H9 (cell line): ENCODE measurements at regions not wholly inside any gene's neighbourhood (a gene's known extent, or its start where the extent isn't known, plus 50 kb on each side); places are given as distances from the start of the nearest gene placed in this dataset.

Experiments used
- DNase-seq: peaks from one replicate; pipeline ENCODE4 v3.0.0-alpha.2; 2017
- H2AFZ ChIP-seq: one replicate; pipeline ENCODE4 v1.6.1; 2013; ENCODE audit warnings: mild to moderate bottlenecking, low read length, control low read depth, moderate library complexity
- H2AK5ac ChIP-seq: 2 replicates; pipeline ENCODE4 v1.6.1; 2013; ENCODE audit warnings: low read length, control low read depth, mixed read lengths; ENCODE audit not compliant: insufficient read length
- H2BK120ac ChIP-seq: one replicate; pipeline ENCODE4 v1.6.1; 2013; ENCODE audit warnings: low read depth, mild to moderate bottlenecking, low read length, control low read depth, inconsistent platforms; ENCODE audit not compliant: poor library complexity, severe bottlenecking
- H2BK12ac ChIP-seq: 2 replicates; pipeline ENCODE4 v1.6.1; 2013; ENCODE audit warnings: low read length, control low read depth, mixed read lengths, low read depth; ENCODE audit not compliant: insufficient read length
- H2BK15ac ChIP-seq: 2 replicates; pipeline ENCODE4 v1.6.1; 2013; ENCODE audit warnings: low read depth, low read length, control low read depth
- H2BK20ac ChIP-seq: one replicate; pipeline ENCODE4 v1.6.1; 2013; ENCODE audit warnings: low read depth, mild to moderate bottlenecking, low read length, control low read depth, inconsistent platforms; ENCODE audit not compliant: poor library complexity, severe bottlenecking
- H2BK5ac ChIP-seq: 2 replicates; pipeline ENCODE4 v1.6.1; 2013; ENCODE audit warnings: low read length, control low read depth, mixed read lengths; ENCODE audit not compliant: insufficient read length
- H3K14ac ChIP-seq: 2 replicates; pipeline ENCODE4 v1.6.1; 2013; ENCODE audit warnings: low read length, control low read depth; ENCODE audit not compliant: insufficient read depth
- H3K18ac ChIP-seq: 2 replicates; pipeline ENCODE4 v1.6.1; 2013; ENCODE audit warnings: low read depth, mild to moderate bottlenecking, mixed read lengths, low read length, control low read depth; ENCODE audit not compliant: insufficient read length
- H3K23ac ChIP-seq: 2 replicates; pipeline ENCODE4 v1.6.1; 2013; ENCODE audit warnings: low read length, control low read depth, mixed read lengths, low read depth; ENCODE audit not compliant: insufficient read length
- H3K23me2 ChIP-seq: 2 replicates; pipeline ENCODE4 v1.6.1; 2013; ENCODE audit warnings: low read depth, mild to moderate bottlenecking, mixed read lengths, low read length, control low read depth; ENCODE audit not compliant: insufficient read length, poor library complexity, severe bottlenecking
- H3K27ac ChIP-seq: 2 replicates; pipeline ENCODE4 v1.5.1; 2013; ENCODE audit warnings: low read length, control low read depth, mixed read lengths, low read depth; ENCODE audit not compliant: insufficient read length
- H3K27me3 ChIP-seq: 2 replicates; pipeline ENCODE4 v1.6.1; 2013; ENCODE audit warnings: low read length, control low read depth, inconsistent platforms; ENCODE audit not compliant: insufficient read depth
- H3K4ac ChIP-seq: 2 replicates; pipeline ENCODE4 v1.6.1; 2013; ENCODE audit warnings: low read depth, mild to moderate bottlenecking, control low read depth, inconsistent platforms, low read length, moderate library complexity
- H3K4me1 ChIP-seq: 2 replicates; pipeline ENCODE4 v1.6.1; 2013; ENCODE audit warnings: low read length, control low read depth, inconsistent platforms; ENCODE audit not compliant: insufficient read depth
- H3K4me2 ChIP-seq: 2 replicates; pipeline ENCODE4 v1.6.1; 2013; ENCODE audit warnings: low read length, control low read depth, mixed read lengths; ENCODE audit not compliant: insufficient read length, insufficient read depth
- H3K56ac ChIP-seq: 2 replicates; pipeline ENCODE4 v1.6.1; 2013; ENCODE audit warnings: low read depth, mild to moderate bottlenecking, mixed read lengths, low read length, control low read depth; ENCODE audit not compliant: insufficient read length
- H3K79me1 ChIP-seq: 2 replicates; pipeline ENCODE4 v1.6.1; 2013; ENCODE audit warnings: low read depth, mild to moderate bottlenecking, moderate library complexity, low read length, control low read depth, inconsistent platforms; ENCODE audit not compliant: insufficient read depth, poor library complexity, severe bottlenecking
- H3K79me2 ChIP-seq: 2 replicates; pipeline ENCODE4 v1.6.1; 2013; ENCODE audit warnings: low read length, control low read depth, inconsistent platforms; ENCODE audit not compliant: insufficient read depth
- H3K9ac ChIP-seq: 2 replicates; pipeline ENCODE4 v1.6.1; 2013; ENCODE audit warnings: low read length, control low read depth, mixed read lengths; ENCODE audit not compliant: insufficient read length; ENCODE audit errors: extremely low read depth
- H3K9me3 ChIP-seq: one replicate; pipeline ENCODE4 v1.6.1; 2013; ENCODE audit warnings: low read depth, low read length, inconsistent platforms; ENCODE audit not compliant: control insufficient read depth
- H3T11ph ChIP-seq: one replicate; pipeline ENCODE4 v1.6.1; 2013; ENCODE audit warnings: mild to moderate bottlenecking, low read length, control low read depth, inconsistent platforms
- H4K20me1 ChIP-seq: one replicate; pipeline ENCODE4 v1.6.1; 2013; ENCODE audit not compliant: control insufficient read depth, insufficient read length, insufficient read depth
- H4K5ac ChIP-seq: 2 replicates; pipeline ENCODE4 v1.6.1; 2013; ENCODE audit warnings: low read depth, mild to moderate bottlenecking, mixed read lengths, low read length, control low read depth; ENCODE audit not compliant: insufficient read length
- H4K8ac ChIP-seq: replicated peaks from 2 replicates; pipeline ENCODE4 v1.6.1; 2013; ENCODE audit warnings: low read length, control low read depth, mixed read lengths, low read depth; ENCODE audit not compliant: insufficient read length
- H4K91ac ChIP-seq: 2 replicates; pipeline ENCODE4 v1.6.1; 2013; ENCODE audit warnings: low read depth, mild to moderate bottlenecking, moderate library complexity, mixed read lengths, low read length, control low read depth; ENCODE audit not compliant: insufficient read length
- H3K27ac Mint-ChIP-seq, 3 experiments: 2 replicates in 2 of 3; 3 replicates in 1 of 3; pipeline ENCODE4 v1.8.0; 2020 to 2021; ENCODE audit warnings: mixed read lengths in 3 of 3, mild to moderate bottlenecking in 1 of 3, moderate library complexity in 1 of 3
- H3K27me3 Mint-ChIP-seq: 2 replicates; pipeline ENCODE4 v1.8.0; 2021; ENCODE audit warnings: low read depth, mild to moderate bottlenecking, moderate library complexity, mixed read lengths
- H3K36me3 Mint-ChIP-seq, 3 experiments: 2 replicates in 2 of 3; 3 replicates in 1 of 3; pipeline ENCODE4 v1.8.0; 2020 to 2021; ENCODE audit warnings: low read depth in 3 of 3, mixed read lengths in 3 of 3; ENCODE audit not compliant: insufficient read depth in 1 of 3
- H3K4me1 Mint-ChIP-seq, 2 experiments: 2 replicates each; pipeline ENCODE4 v1.8.0; 2020; ENCODE audit warnings: mixed read lengths in 2 of 2
- H3K4me3 Mint-ChIP-seq, 2 experiments: 2 replicates in 1 of 2; 3 replicates in 1 of 2; pipeline ENCODE4 v1.8.0; 2020 to 2021; ENCODE audit warnings: mild to moderate bottlenecking in 2 of 2, mixed read lengths in 2 of 2, moderate library complexity in 1 of 2
- H3K9me3 Mint-ChIP-seq, 2 experiments: 2 replicates in 1 of 2; 3 replicates in 1 of 2; pipeline ENCODE4 v1.8.0; 2020; ENCODE audit warnings: mild to moderate bottlenecking in 2 of 2, mixed read lengths in 2 of 2, moderate library complexity in 1 of 2
- CTCF ChIP-seq: fragments of 200-600 bp; sonication (generic); conservative IDR thresholded peaks from 3 replicates; pipeline ENCODE4 v1.8.0; 2021; ENCODE audit warnings: antibody characterized with exemption, mild to moderate bottlenecking
- WGBS: extraction: QIAGEN DNeasy Blood & Tissue Kit; methylation state at CpG from one replicate; pipeline ENCODE4 v1.1.7; 2013; ENCODE audit warnings: missing lambda C conversion rate, low lambda C conversion rate, mixed read lengths; ENCODE audit not compliant: insufficient read length; ENCODE audit errors: extremely low coverage; 5-methylcytosine and 5-hydroxymethylcytosine counted together

GRCh38 chr17:71902894-71903506 is 217.8 kb upstream of the SOX9 start:
- Histone ChIP-seq H3K14ac (no peak overlapping the region), H4K91ac (no peak overlapping the region), H3K27me3 (no peaks in the 10 kb centered on the region), H3K56ac (no peak overlapping the region), H3K23ac (no peak overlapping the region), H3K23me2 (no peaks in the 10 kb centered on the region), H3K4me2 (no peak overlapping the region), H2BK12ac (no peak overlapping the region), H3T11ph (no peak overlapping the region), H3K79me1 (no peaks in the 10 kb centered on the region), H3K27ac (no peak overlapping the region), H3K4ac (no peak overlapping the region), H3K4me1 (no peaks in the 10 kb centered on the region), H2BK5ac (no peak overlapping the region), H4K8ac (no peak overlapping the region), H3K18ac (no peak overlapping the region), H2BK20ac (no peak overlapping the region), H4K20me1 (no peaks in the 10 kb centered on the region), H3K9me3 (no peaks in the 10 kb centered on the region), H2AFZ (no peak overlapping the region), H2BK15ac (no peak overlapping the region), H2BK120ac (no peak overlapping the region), H3K79me2 (no peaks in the 10 kb centered on the region), H2AK5ac (no peak overlapping the region), H3K9ac (no peak overlapping the region), H4K5ac (no peak overlapping the region)
- Mint-ChIP-seq H3K27ac (no peak overlapping the region), H3K27me3 (no peaks in the 10 kb centered on the region; the same call in 1 of the 2 replicates), H3K36me3 (peaks cover 0 to 2% (median 0%) of the 10 kb centered on the region in 3 experiments; a peak in 1 of 7 replicates), H3K4me1 (no peaks in the 10 kb centered on the region; a peak in 1 of 4 replicates), H3K9me3 (peaks cover 0 to 2% of the 10 kb centered on the region in 2 experiments; a peak in 3 of 5 replicates), H3K4me3 (no peak overlapping the region)
- TF ChIP-seq CTCF: no peak
- WGBS: no CpG with 5 or more reads among the region's 3 CpGs
- DNase-seq: no peak
